Astrocyte (in vitro differentiated cells and primary cell): ENCODE measurements at regions not wholly inside any gene's neighbourhood (a gene's known extent, or its start where the extent isn't known, plus 50 kb on each side); places are given as distances from the start of the nearest gene placed in this dataset.

Source experiments
- CTCF ChIP-seq: IDR thresholded peaks from 2 replicates; pipeline ENCODE4 v1.5.1; 2011; ENCODE audit warnings: low read depth, mild to moderate bottlenecking, inconsistent platforms, low read length, moderate library complexity; ENCODE audit not compliant: insufficient read depth
- EZH2 ChIP-seq: IDR thresholded peaks from 2 replicates; pipeline ENCODE4 v1.6.1; 2012; ENCODE audit warnings: mild to moderate bottlenecking, low read length, inconsistent platforms; ENCODE audit not compliant: insufficient read depth

GRCh38 chr2:59868981-59869380 lies 684.5 kb downstream of the BCL11A start:
- no peak for TF ChIP-seq CTCF
- TF ChIP-seq EZH2 = no peak
